ENCODE measurements at regions not wholly inside any gene's neighbourhood (a gene's known extent, or its start where the extent isn't known, plus 50 kb on each side); places are given as distances from the start of the nearest gene placed in this dataset.

DNA sequence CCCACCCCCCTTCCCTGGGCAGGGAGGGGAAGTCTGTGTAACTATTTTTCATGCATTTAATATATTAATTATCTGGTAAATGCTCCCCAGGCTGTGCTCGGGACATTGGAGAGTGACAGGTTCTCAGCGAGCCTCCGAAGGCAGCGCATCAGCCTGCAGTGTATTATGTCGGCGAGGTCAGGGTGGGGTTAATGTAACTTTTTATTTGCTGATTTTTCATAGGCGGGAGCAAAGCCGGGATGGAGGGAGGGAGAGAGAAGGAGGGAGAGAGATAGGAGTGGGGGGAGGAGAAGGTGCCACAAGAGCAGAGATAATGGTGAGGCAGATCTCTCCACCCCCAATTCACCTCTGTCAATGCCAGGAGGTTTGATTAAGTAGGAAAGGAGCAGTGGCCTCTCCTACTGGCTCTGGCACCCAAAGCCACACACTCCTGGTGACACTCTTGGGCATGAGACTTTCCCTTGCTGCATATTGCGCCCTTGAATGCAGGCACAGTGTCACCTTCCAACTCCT, 104.0 kb downstream of the MRM1 start:
- DNase-seq (no peak), ATAC-seq (no peak)
- H3K27me3 ChIP-seq, result peaks cover 0 to 60% (median 24%) of the 10 kb centered on the region in 9 donors

DNA sequence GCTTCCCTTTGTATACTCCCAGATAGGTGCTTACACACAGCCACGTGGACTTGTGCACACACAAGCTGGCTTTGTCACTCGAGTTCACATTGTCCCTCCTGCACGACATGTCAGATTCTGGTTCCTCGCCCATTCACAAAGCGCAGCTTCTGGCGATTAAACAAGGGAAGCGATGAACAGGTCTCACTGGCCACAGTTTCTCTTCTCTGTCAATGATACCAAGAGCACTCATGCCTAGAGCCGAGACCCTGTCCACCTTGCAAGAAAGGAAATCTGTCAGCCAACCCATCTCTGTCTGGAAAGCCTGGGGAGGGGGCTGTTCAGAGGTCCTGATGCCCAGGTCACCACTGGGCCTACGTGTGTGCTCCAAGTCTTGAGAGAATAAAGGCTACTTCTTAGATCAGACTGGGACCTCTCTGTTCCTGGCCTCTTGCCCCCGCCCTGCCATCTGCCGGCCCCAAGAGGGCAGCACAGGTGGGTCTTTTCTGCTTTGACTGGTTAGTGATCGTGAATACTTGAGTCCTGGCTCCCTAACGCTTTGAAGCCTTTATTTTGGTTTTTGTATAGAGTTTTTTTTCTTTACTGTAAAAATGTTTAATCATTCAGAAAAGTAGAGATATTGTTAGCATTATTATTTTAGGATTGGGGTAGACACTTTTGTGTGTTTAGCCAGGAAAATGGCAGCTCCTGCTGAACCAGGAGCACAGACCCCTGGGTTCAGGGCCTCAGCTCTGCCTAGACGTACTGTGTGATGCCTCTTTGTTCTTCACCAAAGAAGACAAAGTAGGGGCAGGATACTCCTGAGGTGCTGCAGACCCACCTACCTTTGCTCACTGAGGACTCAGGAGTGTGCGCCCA, 104.7 kb downstream of the MRM1 start:
- Histone ChIP-seq H3K9me3 (no peaks in the 10 kb centered on the region), H3K27ac (no peak overlapping the region), H3K4me3 (no peak overlapping the region), H3K4me1 (peaks cover 0 to 5% (median 0%) of the 10 kb centered on the region in 12 donors), H3K27me3 (peaks cover 0 to 52% (median 24%) of the 10 kb centered on the region in 9 donors), H3K36me3 (no peaks in the 10 kb centered on the region)
- 52 to 53% (median 52%) methylated on average over 15 of the region's 15 CpGs for WGBS, 4 donors
- ATAC-seq (peak in 1 of 4 donors; percentile 53), DNase-seq (no peak)
- TF ChIP-seq, protein P1, sequence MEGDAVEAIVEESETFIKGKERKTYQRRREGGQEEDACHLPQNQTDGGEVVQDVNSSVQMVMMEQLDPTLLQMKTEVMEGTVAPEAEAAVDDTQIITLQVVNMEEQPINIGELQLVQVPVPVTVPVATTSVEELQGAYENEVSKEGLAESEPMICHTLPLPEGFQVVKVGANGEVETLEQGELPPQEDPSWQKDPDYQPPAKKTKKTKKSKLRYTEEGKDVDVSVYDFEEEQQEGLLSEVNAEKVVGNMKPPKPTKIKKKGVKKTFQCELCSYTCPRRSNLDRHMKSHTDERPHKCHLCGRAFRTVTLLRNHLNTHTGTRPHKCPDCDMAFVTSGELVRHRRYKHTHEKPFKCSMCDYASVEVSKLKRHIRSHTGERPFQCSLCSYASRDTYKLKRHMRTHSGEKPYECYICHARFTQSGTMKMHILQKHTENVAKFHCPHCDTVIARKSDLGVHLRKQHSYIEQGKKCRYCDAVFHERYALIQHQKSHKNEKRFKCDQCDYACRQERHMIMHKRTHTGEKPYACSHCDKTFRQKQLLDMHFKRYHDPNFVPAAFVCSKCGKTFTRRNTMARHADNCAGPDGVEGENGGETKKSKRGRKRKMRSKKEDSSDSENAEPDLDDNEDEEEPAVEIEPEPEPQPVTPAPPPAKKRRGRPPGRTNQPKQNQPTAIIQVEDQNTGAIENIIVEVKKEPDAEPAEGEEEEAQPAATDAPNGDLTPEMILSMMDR (IDR thresholded peaks at IDR 0.05), result peak in 11 of 12 donors; percentile 21 to 59 (median 39)
- no peak for TF ChIP-seq POLR2A (IDR thresholded peaks at IDR 0.05)
- intact Hi-C loops (cut with DNase I), result no loop called here

More for the DNA sequence above, 104.0 kb downstream of the MRM1 start:
- WGBS, 4 donors, result 61 to 69% (median 63%) methylated on average over 9 of the region's 9 CpGs
- Histone ChIP-seq H3K9me3 (no peaks in the 10 kb centered on the region), H3K36me3 (no peaks in the 10 kb centered on the region), H3K4me3 (no peak overlapping the region), H3K4me1 (peaks cover 0 to 5% (median 0%) of the 10 kb centered on the region in 12 donors), H3K27ac (no peak overlapping the region)
- no peak for TF ChIP-seq POLR2A (IDR thresholded peaks at IDR 0.05)
- TF ChIP-seq, protein P1 (IDR thresholded peaks at IDR 0.05), result no peak
- intact Hi-C loops (cut with DNase I), result no loop called here

DNA sequence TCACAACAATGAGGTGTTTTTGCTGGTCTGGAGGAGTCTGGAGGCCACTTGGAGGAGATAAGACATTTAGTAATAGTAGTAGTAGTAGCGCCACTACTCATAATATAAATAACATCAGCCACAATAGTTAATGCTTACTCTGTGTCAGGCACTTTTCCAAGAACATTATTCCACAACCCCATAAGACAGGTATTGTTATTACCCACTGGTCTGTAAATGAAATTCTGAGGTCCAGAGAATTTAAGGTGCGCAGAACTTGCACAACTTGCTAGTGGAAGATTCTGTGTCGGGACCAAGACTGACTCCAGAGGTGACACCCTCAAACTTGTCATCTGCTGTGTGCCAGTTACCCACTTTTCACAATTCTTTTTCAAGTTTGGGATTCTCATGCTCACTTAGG, 106.5 kb downstream of the MRM1 start:
- DNase-seq, result no peak
- Histone ChIP-seq H3K36me3 (no peaks in the 10 kb centered on the region), H3K9me3 (no peaks in the 10 kb centered on the region), H3K4me3 (no peak overlapping the region), H3K4me1 (peaks cover 0 to 5% (median 0%) of the 10 kb centered on the region in 12 donors), H3K27me3 (peaks cover 0 to 38% (median 18%) of the 10 kb centered on the region in 9 donors), H3K27ac (no peak overlapping the region)
- TF ChIP-seq POLR2A (IDR thresholded peaks at IDR 0.05), result no peak
- TF ChIP-seq, protein P1 (IDR thresholded peaks at IDR 0.05), result no peak
- intact Hi-C loops (cut with DNase I), result no loop called here
- WGBS, 4 donors, result 86 to 94% (median 90%) methylated on average over 3 of the region's 3 CpGs
- ATAC-seq, result no peak

DNA sequence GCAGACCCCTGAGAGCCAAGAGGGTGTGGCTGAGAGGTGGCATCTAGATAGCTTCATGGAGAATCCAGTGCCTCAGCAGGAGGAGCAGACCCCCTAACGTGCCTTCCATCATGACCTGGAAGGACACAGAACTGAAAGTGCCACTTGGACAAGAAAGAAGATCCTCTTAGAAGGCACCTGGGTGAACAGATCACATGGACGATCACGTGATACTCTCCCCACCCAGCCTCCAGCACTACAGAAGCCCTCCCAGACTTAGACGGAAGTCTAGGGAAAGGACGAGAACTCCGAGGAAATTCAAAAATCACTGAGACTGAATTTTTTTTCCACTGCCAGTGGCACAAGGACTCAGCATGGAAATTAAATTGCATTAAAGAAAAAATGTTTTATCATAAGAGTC, 113.4 kb downstream of the MRM1 start:
- ATAC-seq (no peak), DNase-seq (no peak)
- Histone ChIP-seq H3K4me3 (no peak overlapping the region), H3K36me3 (no peaks in the 10 kb centered on the region), H3K9me3 (no peaks in the 10 kb centered on the region), H3K27me3 (peaks cover 0 to 30% (median 6%) of the 10 kb centered on the region in 9 donors), H3K4me1 (no peaks in the 10 kb centered on the region), H3K27ac (no peak overlapping the region)
- intact Hi-C loops (cut with DNase I), result no loop called here
- TF ChIP-seq POLR2A (IDR thresholded peaks at IDR 0.05), result no peak
- WGBS, 4 donors, result 79 to 91% (median 81%) methylated on average over 6 of the region's 6 CpGs
